H1 (cell line): ENCODE measurements at regions not wholly inside any gene's neighbourhood (a gene's known extent, or its start where the extent isn't known, plus 50 kb on each side); places are given as distances from the start of the nearest gene placed in this dataset.

Experiments
- CTCF ChIA-PET: fragments of 300-600 bp; sonication (Branson Sonifier 250); formaldehyde crosslinking; loops from one replicate; lab custom pipeline; 2021; ENCODE audit not compliant: partially characterized antibody; lab: Charles Lee
- POLR2A ChIA-PET: fragments of 300-600 bp; sonication (Branson Sonifier 250); formaldehyde crosslinking; loops from one replicate; lab custom pipeline; 2021; ENCODE audit warnings: inconsistent platforms; ENCODE audit not compliant: partially characterized antibody; lab: Charles Lee
- DNase-seq, 2 experiments: peaks; one replicate each; pipeline versions ENCODE4 v3.0.0 to v3.0.0-alpha.2; 2010 to 2022; ENCODE audit warnings: low spot score in 2 of 2, low read depth in 1 of 2, mixed read lengths in 1 of 2
- FAIRE-seq: peaks from 2 replicates; lab custom pipeline; 2011; peaks lifted over from hg19 to GRCh38; lab: Jason Lieb, UNC
- H2AFZ ChIP-seq: 2 replicates; pipeline ENCODE4 v1.8.1; 2012; ENCODE audit warnings: low read length, inconsistent platforms
- H2AK5ac ChIP-seq: 2 replicates; pipeline ENCODE4 v1.6.1; 2013; ENCODE audit warnings: low read depth, low read length
- H2BK120ac ChIP-seq: replicated peaks from 2 replicates; pipeline ENCODE3; 2013; ENCODE audit warnings: low read depth, low read length, inconsistent platforms
- H2BK12ac ChIP-seq: 2 replicates; pipeline ENCODE4 v1.6.1; 2013; ENCODE audit warnings: low read depth, low read length
- H2BK15ac ChIP-seq: 2 replicates; pipeline ENCODE4 v1.6.1; 2013; ENCODE audit warnings: low read length
- H2BK20ac ChIP-seq: 2 replicates; pipeline ENCODE4 v1.6.1; 2013; ENCODE audit warnings: low read length
- H2BK5ac ChIP-seq: 2 replicates; pipeline ENCODE4 v1.6.1; 2013; ENCODE audit warnings: low read depth, low read length
- H3K14ac ChIP-seq: 2 replicates; pipeline ENCODE4 v1.6.1; 2013; ENCODE audit warnings: inconsistent platforms; ENCODE audit not compliant: insufficient read length
- H3K18ac ChIP-seq: 2 replicates; pipeline ENCODE4 v1.6.1; 2013; ENCODE audit warnings: low read length; ENCODE audit errors: extremely low read depth
- H3K23ac ChIP-seq: 2 replicates; pipeline ENCODE4 v1.6.1; 2013; ENCODE audit warnings: inconsistent platforms; ENCODE audit not compliant: insufficient read length
- H3K23me2 ChIP-seq: 2 replicates; pipeline ENCODE4 v1.6.1; 2013; ENCODE audit warnings: low read depth, low read length
- H3K27ac ChIP-seq: 2 replicates; pipeline ENCODE4 v1.6.1; 2011; ENCODE audit warnings: low read depth, low read length, inconsistent platforms
- H3K27me3 ChIP-seq, 4 experiments: replicated peaks in 1 of 4; 1 replicate in 1 of 4; 2 replicates in 3 of 4; pipeline versions ENCODE4 v1.6.1 to v1.8.1; 2011 to 2013; ENCODE audit warnings: low read length in 3 of 4, mild to moderate bottlenecking in 3 of 4, inconsistent platforms in 2 of 4, mixed read lengths in 2 of 4, moderate library complexity in 1 of 4; ENCODE audit not compliant: control insufficient read depth in 3 of 4, insufficient read depth in 3 of 4; ENCODE audit errors: extremely low read depth in 1 of 4
- H3K36me3 ChIP-seq, 4 experiments: 2 replicates each; pipeline versions ENCODE4 v1.6.1 to v1.8.1; 2011 to 2013; ENCODE audit warnings: mild to moderate bottlenecking in 4 of 4, low read length in 3 of 4, moderate library complexity in 2 of 4, control low read depth in 1 of 4, inconsistent platforms in 1 of 4; ENCODE audit not compliant: insufficient read depth in 4 of 4, control insufficient read depth in 2 of 4
- H3K4ac ChIP-seq: replicated peaks from 2 replicates; pipeline ENCODE3; 2013; ENCODE audit warnings: low read length, low read depth, mixed read lengths, inconsistent platforms; ENCODE audit not compliant: insufficient read length
- H3K4me1 ChIP-seq, 4 experiments: replicated peaks in 1 of 4; 1 replicate in 1 of 4; 2 replicates in 3 of 4; pipeline versions ENCODE4 v1.6.1 to v1.8.1; 2011 to 2013; ENCODE audit warnings: low read length in 3 of 4, inconsistent platforms in 2 of 4, mixed read lengths in 1 of 4; ENCODE audit not compliant: insufficient read depth in 4 of 4, control insufficient read depth in 3 of 4
- H3K4me2 ChIP-seq, 2 experiments: 2 replicates each; pipeline versions ENCODE4 v1.6.1 to v1.8.1; 2011 to 2013; ENCODE audit warnings: low read depth in 2 of 2, low read length in 2 of 2, control low read depth in 1 of 2, inconsistent platforms in 1 of 2, mild to moderate bottlenecking in 1 of 2; ENCODE audit not compliant: insufficient read depth in 1 of 2
- H3K4me3 ChIP-seq, 4 experiments: fragments of 200-600, 300-600 bp in 1 of 4; sonication (generic), shearing (Covaris generic), sonication (Bioruptor Twin) in 1 of 4; 2 replicates each; pipeline versions ENCODE4 v1.5.1 to v1.8.1; 2011 to 2016; ENCODE audit warnings: low read length in 4 of 4, low read depth in 3 of 4, control low read depth in 2 of 4, inconsistent platforms in 2 of 4, mild to moderate bottlenecking in 2 of 4, mixed read lengths in 1 of 4, moderate library complexity in 1 of 4; ENCODE audit not compliant: insufficient read depth in 2 of 4; ENCODE audit errors: extremely low read depth in 1 of 4
- H3K56ac ChIP-seq: replicated peaks from 2 replicates; pipeline ENCODE3; 2013; ENCODE audit warnings: low read depth, mild to moderate bottlenecking, mixed read lengths, low read length, inconsistent platforms; ENCODE audit not compliant: insufficient read length
- H3K79me1 ChIP-seq: 2 replicates; pipeline ENCODE4 v1.6.1; 2013; ENCODE audit warnings: low read depth, low read length, control low read depth
- H3K79me2 ChIP-seq, 2 experiments: 2 replicates each; pipeline versions ENCODE4 v1.6.1 to v1.8.1; 2012 to 2013; ENCODE audit warnings: low read length in 2 of 2, mild to moderate bottlenecking in 2 of 2, inconsistent platforms in 1 of 2; ENCODE audit not compliant: insufficient read depth in 2 of 2, control insufficient read depth in 1 of 2
- H3K9ac ChIP-seq, 4 experiments: replicated peaks in 1 of 4; 1 replicate in 1 of 4; 2 replicates in 3 of 4; pipeline versions ENCODE4 v1.6.1 to v1.8.1; 2011 to 2013; ENCODE audit warnings: low read depth in 3 of 4, low read length in 3 of 4, control low read depth in 2 of 4, mild to moderate bottlenecking in 2 of 4, moderate library complexity in 2 of 4, inconsistent platforms in 1 of 4; ENCODE audit errors: extremely low read depth in 1 of 4
- H3K9me3 ChIP-seq, 2 experiments: 2 replicates each; pipeline versions ENCODE4 v1.6.1 to v1.8.1; 2012 to 2013; ENCODE audit warnings: mild to moderate bottlenecking in 2 of 2, moderate library complexity in 2 of 2, control low read depth in 1 of 2, inconsistent platforms in 1 of 2, low read depth in 1 of 2, low read length in 1 of 2, mixed read lengths in 1 of 2; ENCODE audit not compliant: insufficient read depth in 2 of 2
- H4K20me1 ChIP-seq, 2 experiments: replicated peaks in 1 of 2; 2 replicates each; pipeline versions ENCODE3 to v1.8.1; 2011 to 2013; ENCODE audit warnings: inconsistent platforms in 2 of 2, low read length in 2 of 2, mild to moderate bottlenecking in 1 of 2; ENCODE audit not compliant: insufficient read depth in 2 of 2, control insufficient read depth in 1 of 2
- H4K5ac ChIP-seq: 2 replicates; pipeline ENCODE4 v1.6.1; 2013; ENCODE audit warnings: low read length, low read depth, mixed read lengths, inconsistent platforms; ENCODE audit not compliant: insufficient read length
- H4K8ac ChIP-seq: 2 replicates; pipeline ENCODE4 v1.8.0; 2013; ENCODE audit warnings: mild to moderate bottlenecking, moderate library complexity, low read length, inconsistent platforms; ENCODE audit not compliant: insufficient read depth; ENCODE audit errors: extremely low read depth
- H4K91ac ChIP-seq: replicated peaks from 2 replicates; pipeline ENCODE3; 2013; ENCODE audit warnings: low read length, mixed read lengths, inconsistent platforms; ENCODE audit not compliant: insufficient read length
- KDM5A ChIP-seq: fragments of 200-600 bp; IDR thresholded peaks from 2 replicates; pipeline ENCODE4 v1.7.1; 2012; ENCODE audit warnings: mild to moderate bottlenecking, low read length, inconsistent platforms, mixed read lengths
- SP1 ChIP-seq: IDR thresholded peaks from 2 replicates; pipeline ENCODE4 v1.6.1; 2011; ENCODE audit warnings: low read depth, low read length
- SP4 ChIP-seq: IDR thresholded peaks from 2 replicates; pipeline ENCODE4 v1.6.1; 2012; ENCODE audit warnings: low read length, inconsistent platforms
- WGBS, 2 experiments: shearing (Covaris generic) in 1 of 2; methylation state at CpG; one replicate each; pipeline versions ENCODE4 v1.1.6 to v1.1.7; 2013 to 2015; ENCODE audit warnings: low lambda C conversion rate in 2 of 2, mixed read lengths in 2 of 2, inconsistent platforms in 1 of 2, low coverage in 1 of 2, missing lambda C conversion rate in 1 of 2; ENCODE audit not compliant: insufficient replicate concordance in 2 of 2, insufficient coverage in 1 of 2, insufficient read length in 1 of 2; ENCODE audit errors: extremely low coverage in 1 of 2, missing lambda C conversion rate in 1 of 2; 5-methylcytosine and 5-hydroxymethylcytosine counted together

GRCh38 chr19:28815257-28815656 is 397.7 kb downstream of the UQCRFS1 start:
- H2BK5ac ChIP-seq = no peak overlapping the region
- POLR2A ChIA-PET = no interaction called here

More at GRCh38 chr19:28815257-28815656, 397.7 kb downstream of the UQCRFS1 start:
- no peak overlapping the region for H4K5ac ChIP-seq
- no peak overlapping the region for H2BK15ac ChIP-seq
- CTCF ChIA-PET = interaction anchor here (1.0 kb wide), 1 partner anchor 78 kb away, joined by 3 read pairs; no protein-coding TSS in a partner anchor
- no peaks in the 10 kb centered on the region for H3K79me1 ChIP-seq
- no peaks in the 10 kb centered on the region; the same call in 1 of the 2 replicates for H3K23me2 ChIP-seq
- no peaks in the 10 kb centered on the region for H3K36me3 ChIP-seq
- no peak overlapping the region for H3K4me3 ChIP-seq
- no peaks in the 10 kb centered on the region for H3K79me2 ChIP-seq
- TF ChIP-seq SP1 = no peak
- no peak for TF ChIP-seq KDM5A
- no peak for TF ChIP-seq SP4
- H3K4me1 ChIP-seq = no peaks in the 10 kb centered on the region
- no peak overlapping the region for H3K27ac ChIP-seq
- no peak overlapping the region for H3K23ac ChIP-seq
- peaks cover 4 to 9% of the 10 kb centered on the region in 2 experiments; a peak in 3 of 4 replicates for H3K9me3 ChIP-seq
- H3K4me2 ChIP-seq = no peak overlapping the region
- H4K20me1 ChIP-seq = no peaks in the 10 kb centered on the region
- no peak overlapping the region for H4K91ac ChIP-seq
- H3K27me3 ChIP-seq = no peaks in the 10 kb centered on the region
- no peak overlapping the region for H3K4ac ChIP-seq
- no peak overlapping the region for H4K8ac ChIP-seq
- no peak overlapping the region for H2AK5ac ChIP-seq
- no peak overlapping the region for H3K14ac ChIP-seq
- H2AFZ ChIP-seq = no peak overlapping the region
- H3K18ac ChIP-seq = no peak overlapping the region
- FAIRE-seq (no peak), DNase-seq (no peak)
- H2BK120ac ChIP-seq = no peak overlapping the region
- no peak overlapping the region for H3K56ac ChIP-seq
- H2BK20ac ChIP-seq = no peak overlapping the region
- no peak overlapping the region for H3K9ac ChIP-seq
- no peak overlapping the region for H2BK12ac ChIP-seq
- whole genome bisulfite sequencing, 2 experiments = 44% methylated on average over 2 of the region's 2 CpGs; no CpG with 5 or more reads in 1 of the 2 experiments
